Glutamatergic neuron (in vitro differentiated cells): ENCODE measurements at regions not wholly inside any gene's neighbourhood (a gene's known extent, or its start where the extent isn't known, plus 50 kb on each side); places are given as distances from the start of the nearest gene placed in this dataset.
"Not testable (repeated sequence)": the region's sequence is repeated elsewhere in the genome, so short reads cannot be mapped to it uniquely, and the experiment has no call there.

Source experiments
- DNase-seq: peaks from one replicate; pipeline ENCODE4 v3.0.0; 2022
- H3K27ac Mint-ChIP-seq: one replicate; pipeline ENCODE4 v1.8.0; 2020; ENCODE audit warnings: mild to moderate bottlenecking, mixed read lengths, inconsistent platforms; ENCODE audit not compliant: unreplicated experiment
- H3K27me3 Mint-ChIP-seq: one replicate; pipeline ENCODE4 v1.8.0; 2020; ENCODE audit warnings: mild to moderate bottlenecking, moderate library complexity, mixed read lengths, inconsistent platforms; ENCODE audit not compliant: unreplicated experiment
- H3K36me3 Mint-ChIP-seq: one replicate; pipeline ENCODE4 v1.8.0; 2020; ENCODE audit warnings: mild to moderate bottlenecking, mixed read lengths, inconsistent platforms; ENCODE audit not compliant: unreplicated experiment
- H3K4me1 Mint-ChIP-seq: one replicate; pipeline ENCODE4 v1.8.0; 2020; ENCODE audit warnings: mild to moderate bottlenecking, low read depth, mixed read lengths, inconsistent platforms; ENCODE audit not compliant: unreplicated experiment
- H3K4me3 Mint-ChIP-seq: one replicate; pipeline ENCODE4 v1.8.0; 2020; ENCODE audit warnings: mild to moderate bottlenecking, mixed read lengths, inconsistent platforms; ENCODE audit not compliant: unreplicated experiment
- H3K9me3 Mint-ChIP-seq: one replicate; pipeline ENCODE4 v1.8.0; 2020; ENCODE audit warnings: mild to moderate bottlenecking, moderate library complexity, mixed read lengths, inconsistent platforms; ENCODE audit not compliant: unreplicated experiment
- TF ChIP-seq, protein P1 (sequence below): fragments of 200-600 bp; sonication (generic); IDR thresholded peaks from one replicate; pipeline ENCODE4 v1.5.0; 2021; ENCODE audit not compliant: partially characterized antibody, unreplicated experiment

GRCh38 chr13:80684217-80684991 lies 343.5 kb upstream of the SPRY2 start:
- H3K9me3 Mint-ChIP-seq = no peaks in the 10 kb centered on the region
- no peaks in the 10 kb centered on the region for H3K27me3 Mint-ChIP-seq
- peaks cover 6% of the 10 kb centered on the region for H3K4me1 Mint-ChIP-seq
- H3K4me3 Mint-ChIP-seq = no peak overlapping the region
- H3K36me3 Mint-ChIP-seq = no peaks in the 10 kb centered on the region
- H3K27ac Mint-ChIP-seq = no peak overlapping the region
- TF ChIP-seq, protein P1, sequence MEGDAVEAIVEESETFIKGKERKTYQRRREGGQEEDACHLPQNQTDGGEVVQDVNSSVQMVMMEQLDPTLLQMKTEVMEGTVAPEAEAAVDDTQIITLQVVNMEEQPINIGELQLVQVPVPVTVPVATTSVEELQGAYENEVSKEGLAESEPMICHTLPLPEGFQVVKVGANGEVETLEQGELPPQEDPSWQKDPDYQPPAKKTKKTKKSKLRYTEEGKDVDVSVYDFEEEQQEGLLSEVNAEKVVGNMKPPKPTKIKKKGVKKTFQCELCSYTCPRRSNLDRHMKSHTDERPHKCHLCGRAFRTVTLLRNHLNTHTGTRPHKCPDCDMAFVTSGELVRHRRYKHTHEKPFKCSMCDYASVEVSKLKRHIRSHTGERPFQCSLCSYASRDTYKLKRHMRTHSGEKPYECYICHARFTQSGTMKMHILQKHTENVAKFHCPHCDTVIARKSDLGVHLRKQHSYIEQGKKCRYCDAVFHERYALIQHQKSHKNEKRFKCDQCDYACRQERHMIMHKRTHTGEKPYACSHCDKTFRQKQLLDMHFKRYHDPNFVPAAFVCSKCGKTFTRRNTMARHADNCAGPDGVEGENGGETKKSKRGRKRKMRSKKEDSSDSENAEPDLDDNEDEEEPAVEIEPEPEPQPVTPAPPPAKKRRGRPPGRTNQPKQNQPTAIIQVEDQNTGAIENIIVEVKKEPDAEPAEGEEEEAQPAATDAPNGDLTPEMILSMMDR = no peak
- no peak for DNase-seq

- DNase-seq = no peak
- Mint-ChIP-seq H3K27me3 (no peaks in the 10 kb centered on the region), H3K9me3 (peaks cover 6% of the 10 kb centered on the region), H3K4me3 (no peak overlapping the region), H3K4me1 (peaks cover 6% of the 10 kb centered on the region), H3K36me3 (no peaks in the 10 kb centered on the region), H3K27ac (no peak overlapping the region)
- TF ChIP-seq, protein P1 = no peak
Observed at GRCh38 chr13:80680786-80681366, 339.9 kb upstream of the SPRY2 start.

- Mint-ChIP-seq H3K4me3 (no peak overlapping the region), H3K27me3 (no peaks in the 10 kb centered on the region), H3K27ac (no peak overlapping the region), H3K36me3 (no peaks in the 10 kb centered on the region), H3K4me1 (peaks cover 4% of the 10 kb centered on the region), H3K9me3 (peaks cover 6% of the 10 kb centered on the region)
- no peak for DNase-seq
- TF ChIP-seq, protein P1 = no peak
Observed at GRCh38 chr13:80679423-80679822, 338.5 kb upstream of the SPRY2 start.

- H3K27ac Mint-ChIP-seq = no peak overlapping the region
- TF ChIP-seq, protein P1 = no peak
- H3K9me3 Mint-ChIP-seq = peaks cover 9% of the 10 kb centered on the region
- no peak overlapping the region for H3K4me3 Mint-ChIP-seq
- no peaks in the 10 kb centered on the region for H3K27me3 Mint-ChIP-seq
- H3K4me1 Mint-ChIP-seq = no peaks in the 10 kb centered on the region
- H3K36me3 Mint-ChIP-seq = peaks cover 6% of the 10 kb centered on the region
- DNase-seq = no peak
Observed at GRCh38 chr13:80677227-80677626, 336.3 kb upstream of the SPRY2 start.

DNA sequence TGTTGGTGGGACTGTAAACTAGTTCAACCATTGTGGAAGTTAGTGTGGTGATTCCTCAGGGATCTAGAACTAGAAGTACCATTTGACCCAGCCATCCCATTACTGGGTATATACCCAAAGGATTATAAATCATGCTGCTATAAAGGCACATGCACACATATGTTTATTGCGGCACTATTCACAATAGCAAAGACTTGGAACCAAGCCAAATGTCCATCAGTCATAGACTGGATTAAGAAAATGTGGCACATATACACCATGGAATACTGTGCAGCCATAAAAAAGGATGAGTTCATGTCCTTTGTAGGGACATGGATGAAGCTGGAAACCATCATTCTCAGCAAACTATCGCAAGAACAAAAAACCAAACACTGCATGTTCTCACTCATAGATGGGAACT lies 334.5 kb upstream of the SPRY2 start:
- not testable (repeated sequence) for H3K4me3 Mint-ChIP-seq, H3K9me3 Mint-ChIP-seq, H3K27ac Mint-ChIP-seq, H3K4me1 Mint-ChIP-seq, DNase-seq, H3K27me3 Mint-ChIP-seq
- H3K36me3 Mint-ChIP-seq = peaks cover 12% of the 10 kb centered on the region
